Smooth muscle cell (in vitro differentiated cells): ENCODE measurements at regions not wholly inside any gene's neighbourhood (a gene's known extent, or its start where the extent isn't known, plus 50 kb on each side); places are given as distances from the start of the nearest gene placed in this dataset.

ENCODE experiments used
- DNase-seq: peaks from one replicate; lab custom pipeline; 2025; ENCODE audit not compliant: unreplicated experiment; lab: John Stamatoyannopoulos, UW
- H2AFZ ChIP-seq: fragments of 200-600 bp; sonication (generic); 2 replicates; pipeline ENCODE4 v1.6.0; 2016; ENCODE audit warnings: antibody characterized with exemption, low read depth, mild to moderate bottlenecking
- H3F3A ChIP-seq: fragments of 200-600 bp; sonication (generic); 2 replicates; pipeline ENCODE4 v1.6.0; 2017; ENCODE audit warnings: antibody characterized with exemption, low read depth
- H3K27ac ChIP-seq: fragments of 200-600 bp; sonication (generic); 2 replicates; pipeline ENCODE4 v1.5.1; 2016; ENCODE audit warnings: low read depth, mild to moderate bottlenecking
- H3K27me3 ChIP-seq: fragments of 200-600 bp; sonication (generic); 2 replicates; pipeline ENCODE4 v1.6.1; 2016; ENCODE audit warnings: low read depth, mild to moderate bottlenecking
- H3K36me3 ChIP-seq: fragments of 200-600 bp; sonication (generic); 2 replicates; pipeline ENCODE4 v1.5.1; 2016; ENCODE audit warnings: low read depth
- H3K4me1 ChIP-seq: fragments of 200-600 bp; sonication (generic); 2 replicates; pipeline ENCODE4 v1.5.1; 2016; ENCODE audit warnings: low read depth
- H3K4me2 ChIP-seq: fragments of 200-600 bp; sonication (generic); 2 replicates; pipeline ENCODE4 v1.6.0; 2016; ENCODE audit warnings: mild to moderate bottlenecking
- H3K4me3 ChIP-seq: fragments of 200-600 bp; sonication (generic); 2 replicates; pipeline ENCODE4 v1.5.1; 2016; ENCODE audit warnings: mild to moderate bottlenecking
- H3K79me2 ChIP-seq: fragments of 200-600 bp; sonication (generic); 2 replicates; pipeline ENCODE4 v1.6.0; 2016; ENCODE audit warnings: low read depth, mild to moderate bottlenecking
- H3K9ac ChIP-seq: fragments of 200-600 bp; sonication (generic); 2 replicates; pipeline ENCODE4 v1.6.0; 2016; ENCODE audit warnings: low read depth
- H3K9me3 ChIP-seq: fragments of 200-600 bp; sonication (generic); replicated peaks from 2 replicates; pipeline ENCODE4 v1.5.1; 2016; ENCODE audit warnings: low read depth
- H4K20me1 ChIP-seq: fragments of 200-600 bp; sonication (generic); 2 replicates; pipeline ENCODE4 v1.6.0; 2016; ENCODE audit warnings: low read depth
- WGBS: methylation state at CpG from one replicate; pipeline ENCODE4 v1.1.7; 2016; ENCODE audit warnings: low lambda C conversion rate; 5-methylcytosine and 5-hydroxymethylcytosine counted together
- TF ChIP-seq, protein P1 (sequence below): fragments of 200-600 bp; sonication (generic); IDR thresholded peaks from 2 replicates; pipeline ENCODE4 v1.5.1; 2017; ENCODE audit warnings: borderline replicate concordance, mild to moderate bottlenecking, antibody characterized with exemption; ENCODE audit not compliant: insufficient read depth, poor library complexity, severe bottlenecking

- Histone ChIP-seq H3K79me2 (no peaks in the 10 kb centered on the region), H3K27ac (no peak overlapping the region), H3F3A (no peaks in the 10 kb centered on the region), H3K9me3 (no peaks in the 10 kb centered on the region), H3K27me3 (no peaks in the 10 kb centered on the region), H3K9ac (no peak overlapping the region), H2AFZ (peak overlapping the region; percentile 5), H3K36me3 (no peaks in the 10 kb centered on the region), H3K4me2 (no peak overlapping the region), H3K4me3 (no peak overlapping the region), H3K4me1 (peaks cover 4% of the 10 kb centered on the region), H4K20me1 (no peaks in the 10 kb centered on the region)
- WGBS: 32% methylated on average over 3 of the region's 3 CpGs
- TF ChIP-seq, protein P1, sequence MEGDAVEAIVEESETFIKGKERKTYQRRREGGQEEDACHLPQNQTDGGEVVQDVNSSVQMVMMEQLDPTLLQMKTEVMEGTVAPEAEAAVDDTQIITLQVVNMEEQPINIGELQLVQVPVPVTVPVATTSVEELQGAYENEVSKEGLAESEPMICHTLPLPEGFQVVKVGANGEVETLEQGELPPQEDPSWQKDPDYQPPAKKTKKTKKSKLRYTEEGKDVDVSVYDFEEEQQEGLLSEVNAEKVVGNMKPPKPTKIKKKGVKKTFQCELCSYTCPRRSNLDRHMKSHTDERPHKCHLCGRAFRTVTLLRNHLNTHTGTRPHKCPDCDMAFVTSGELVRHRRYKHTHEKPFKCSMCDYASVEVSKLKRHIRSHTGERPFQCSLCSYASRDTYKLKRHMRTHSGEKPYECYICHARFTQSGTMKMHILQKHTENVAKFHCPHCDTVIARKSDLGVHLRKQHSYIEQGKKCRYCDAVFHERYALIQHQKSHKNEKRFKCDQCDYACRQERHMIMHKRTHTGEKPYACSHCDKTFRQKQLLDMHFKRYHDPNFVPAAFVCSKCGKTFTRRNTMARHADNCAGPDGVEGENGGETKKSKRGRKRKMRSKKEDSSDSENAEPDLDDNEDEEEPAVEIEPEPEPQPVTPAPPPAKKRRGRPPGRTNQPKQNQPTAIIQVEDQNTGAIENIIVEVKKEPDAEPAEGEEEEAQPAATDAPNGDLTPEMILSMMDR: no peak
- DNase-seq: no peak
These were observed 473.0 kb upstream of the SLC10A2 start for GRCh38 chr13:103539265-103539664.

- Histone ChIP-seq H3F3A (no peaks in the 10 kb centered on the region), H3K4me2 (no peak overlapping the region), H3K27me3 (no peaks in the 10 kb centered on the region), H3K9ac (no peak overlapping the region), H4K20me1 (no peaks in the 10 kb centered on the region), H2AFZ (no peak overlapping the region), H3K9me3 (no peaks in the 10 kb centered on the region), H3K27ac (no peak overlapping the region), H3K79me2 (no peaks in the 10 kb centered on the region), H3K4me3 (no peak overlapping the region), H3K4me1 (peaks cover 4% of the 10 kb centered on the region), H3K36me3 (no peaks in the 10 kb centered on the region)
- TF ChIP-seq, protein P1: no peak
- 91% methylated on average over 3 of the region's 3 CpGs for WGBS
- no peak for DNase-seq
These were observed 471.4 kb upstream of the SLC10A2 start for GRCh38 chr13:103537616-103538015.

DNA sequence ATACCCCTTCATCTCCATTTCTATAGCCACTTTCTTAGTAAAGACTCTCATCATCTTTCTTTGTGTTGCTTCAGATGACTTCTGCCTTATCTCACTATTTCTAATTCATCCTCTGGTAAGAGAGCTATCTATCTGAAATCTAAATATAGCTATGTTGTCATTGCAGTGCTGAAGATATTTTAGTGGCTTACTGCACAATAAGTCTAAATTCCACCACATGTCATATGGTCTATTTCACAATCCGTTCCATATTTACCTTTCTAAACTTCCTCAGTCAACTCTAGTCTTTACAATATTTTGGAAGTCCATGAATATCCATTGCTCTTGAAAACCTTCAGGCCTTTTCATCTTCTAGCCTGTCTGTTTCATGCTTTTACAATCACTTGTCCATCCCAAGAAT lies 465.1 kb upstream of the SLC10A2 start:
- H3K27me3 ChIP-seq: no peaks in the 10 kb centered on the region
- no peak overlapping the region for H3K9ac ChIP-seq
- 96% methylated on average over 1 of the region's 1 CpG for WGBS
- no peaks in the 10 kb centered on the region for H3K9me3 ChIP-seq
- H2AFZ ChIP-seq: no peak overlapping the region
- H4K20me1 ChIP-seq: no peaks in the 10 kb centered on the region
- no peaks in the 10 kb centered on the region for H3F3A ChIP-seq
- TF ChIP-seq, protein P1: no peak
- H3K79me2 ChIP-seq: no peaks in the 10 kb centered on the region
- no peak overlapping the region for H3K4me3 ChIP-seq
- DNase-seq: no peak
- no peaks in the 10 kb centered on the region for H3K4me1 ChIP-seq
- no peaks in the 10 kb centered on the region for H3K36me3 ChIP-seq
- no peak overlapping the region for H3K4me2 ChIP-seq
- no peak overlapping the region for H3K27ac ChIP-seq

DNA sequence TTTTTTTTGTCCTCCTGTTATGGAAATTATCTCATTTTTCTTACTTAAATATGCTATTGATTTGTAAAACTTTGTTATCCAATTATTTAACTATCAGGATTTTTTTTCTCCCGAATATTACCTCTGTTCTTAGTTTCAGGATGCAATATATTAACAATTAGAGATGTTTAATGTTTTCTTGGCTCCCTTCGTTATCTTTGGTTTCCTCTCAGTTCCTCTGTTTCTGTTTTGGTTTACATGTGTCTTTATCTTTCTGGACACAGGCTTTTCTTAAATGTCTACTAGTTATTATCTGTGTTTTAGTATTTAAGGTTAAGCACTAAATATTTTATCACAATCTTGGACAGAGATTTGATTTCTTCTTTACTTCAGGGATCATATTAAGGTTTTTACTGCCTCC lies 462.2 kb upstream of the SLC10A2 start:
- Histone ChIP-seq H3K27me3 (no peaks in the 10 kb centered on the region), H3F3A (no peaks in the 10 kb centered on the region), H3K9ac (no peak overlapping the region), H3K9me3 (no peaks in the 10 kb centered on the region), H4K20me1 (no peaks in the 10 kb centered on the region), H2AFZ (no peak overlapping the region), H3K4me3 (no peak overlapping the region), H3K4me2 (no peak overlapping the region), H3K79me2 (no peaks in the 10 kb centered on the region), H3K36me3 (no peaks in the 10 kb centered on the region), H3K27ac (no peak overlapping the region), H3K4me1 (no peaks in the 10 kb centered on the region)
- TF ChIP-seq, protein P1: no peak
- WGBS: 75% methylated on average over 2 of the region's 2 CpGs
- no peak for DNase-seq
